ENCODE measurements at regions not wholly inside any gene's neighbourhood (a gene's known extent, or its start where the extent isn't known, plus 50 kb on each side); places are given as distances from the start of the nearest gene placed in this dataset.

DNA sequence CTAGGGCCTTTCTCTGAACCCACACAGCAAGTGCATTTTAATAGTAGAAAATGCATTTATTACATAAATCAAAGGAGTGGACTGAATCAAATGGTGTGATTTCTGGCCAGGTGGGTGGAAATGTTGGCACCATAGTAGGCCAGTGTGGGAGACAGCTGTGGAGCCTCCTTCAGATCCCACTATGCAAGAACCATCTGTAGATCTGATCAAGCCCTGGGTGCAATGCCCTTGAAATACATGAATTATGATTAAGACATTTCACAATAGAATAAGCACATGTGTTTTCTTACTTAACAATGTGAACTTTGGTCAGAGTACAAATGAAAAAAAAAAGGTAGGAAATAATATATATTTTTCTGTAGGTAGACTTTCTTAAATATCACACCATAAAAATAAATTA lies 204.3 kb downstream of the PCDH7 start:
- Histone ChIP-seq H3K4me3 (replicated peaks; ENCODE audit: low read depth, low read length) (no peak overlapping the region), H3K36me3 (ENCODE audit: control insufficient read depth, insufficient read depth, low read length) (no peaks in the 10 kb centered on the region), H3K27me3 (replicated peaks; ENCODE audit: control insufficient read depth, insufficient read depth, low read length) (no peaks in the 10 kb centered on the region)
- TF ChIP-seq CTCF (IDR thresholded peaks at IDR 0.05; ENCODE audit: insufficient read depth, low read length, poor library complexity, severe bottlenecking), result no peak
- no peak for DNase-seq (ENCODE audit: extremely low read depth, insufficient read length)

DNA sequence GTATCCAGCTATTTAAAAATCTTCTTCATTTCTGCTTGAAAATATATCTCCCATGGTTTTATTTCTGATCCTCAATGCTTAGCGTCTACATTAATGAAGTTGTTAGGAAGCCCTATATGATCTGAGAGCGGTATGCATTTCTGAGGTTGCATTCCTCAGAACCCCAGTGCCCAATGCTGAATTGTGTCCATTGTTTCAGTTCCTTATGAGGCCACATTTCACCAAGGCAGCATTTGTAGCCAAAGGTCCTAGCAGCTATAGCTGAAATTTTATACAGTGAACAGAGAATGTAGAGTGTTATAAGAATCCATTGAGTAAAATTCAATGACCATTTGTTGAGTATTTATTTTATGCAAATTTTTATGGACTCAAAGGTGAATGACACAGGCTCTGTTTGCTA lies 209.5 kb downstream of the PCDH7 start:
- Histone ChIP-seq H3K27me3 (replicated peaks; ENCODE audit: control insufficient read depth, insufficient read depth, low read length) (no peaks in the 10 kb centered on the region), H3K36me3 (ENCODE audit: control insufficient read depth, insufficient read depth, low read length) (no peaks in the 10 kb centered on the region), H3K4me3 (replicated peaks; ENCODE audit: low read depth, low read length) (no peak overlapping the region)
- no peak for DNase-seq (ENCODE audit: extremely low read depth, insufficient read length)
- no peak for TF ChIP-seq CTCF (IDR thresholded peaks at IDR 0.05; ENCODE audit: insufficient read depth, low read length, poor library complexity, severe bottlenecking)

DNA sequence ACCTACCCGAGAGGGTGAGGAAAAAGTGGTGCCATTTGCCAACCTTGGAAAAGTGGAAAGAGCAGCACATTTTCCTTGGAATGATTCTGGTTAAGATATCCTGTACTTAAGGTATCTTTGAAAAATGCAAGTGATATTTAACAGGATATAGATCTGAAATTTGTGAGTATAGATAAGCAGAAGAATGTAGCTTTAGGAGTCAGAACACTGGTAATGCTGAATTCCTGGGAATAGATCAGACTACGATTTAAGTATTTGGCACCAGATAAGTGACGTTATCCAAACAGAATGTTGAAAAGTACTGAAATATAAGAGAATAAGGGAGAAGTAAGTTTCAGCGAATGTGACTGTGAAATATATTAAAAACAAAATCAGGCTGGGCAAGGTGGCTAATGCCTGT lies 210.1 kb downstream of the PCDH7 start:
- Histone ChIP-seq H3K36me3 (ENCODE audit: control insufficient read depth, insufficient read depth, low read length) (no peaks in the 10 kb centered on the region), H3K27me3 (replicated peaks; ENCODE audit: control insufficient read depth, insufficient read depth, low read length) (no peaks in the 10 kb centered on the region), H3K4me3 (replicated peaks; ENCODE audit: low read depth, low read length) (no peak overlapping the region)
- no peak for TF ChIP-seq CTCF (IDR thresholded peaks at IDR 0.05; ENCODE audit: insufficient read depth, low read length, poor library complexity, severe bottlenecking)
- no peak for DNase-seq (ENCODE audit: extremely low read depth, insufficient read length)

- no peak overlapping the region for H3K4me3 ChIP-seq (replicated peaks; ENCODE audit: low read depth, low read length)
- no peak for TF ChIP-seq CTCF (IDR thresholded peaks at IDR 0.05; ENCODE audit: insufficient read depth, low read length, poor library complexity, severe bottlenecking)
These were observed 212.4 kb downstream of the PCDH7 start for GRCh38 chr4:30932581-30932980.

GRCh38 chr4:30939069-30939468 lies 218.9 kb downstream of the PCDH7 start:
- Histone ChIP-seq H3K27me3 (replicated peaks; ENCODE audit: control insufficient read depth, insufficient read depth, low read length) (no peaks in the 10 kb centered on the region), H3K36me3 (ENCODE audit: control insufficient read depth, insufficient read depth, low read length) (no peaks in the 10 kb centered on the region), H3K4me3 (replicated peaks; ENCODE audit: low read depth, low read length) (no peak overlapping the region)
- TF ChIP-seq CTCF (IDR thresholded peaks at IDR 0.05; ENCODE audit: insufficient read depth, low read length, poor library complexity, severe bottlenecking), result no peak
- no peak for DNase-seq (ENCODE audit: extremely low read depth, insufficient read length)

More at GRCh38 chr4:30932581-30932980, 212.4 kb downstream of the PCDH7 start:
- DNase-seq (ENCODE audit: extremely low read depth, insufficient read length), result no peak
- no peaks in the 10 kb centered on the region for H3K27me3 ChIP-seq (replicated peaks; ENCODE audit: control insufficient read depth, insufficient read depth, low read length)
- no peaks in the 10 kb centered on the region for H3K36me3 ChIP-seq (ENCODE audit: control insufficient read depth, insufficient read depth, low read length)

DNA sequence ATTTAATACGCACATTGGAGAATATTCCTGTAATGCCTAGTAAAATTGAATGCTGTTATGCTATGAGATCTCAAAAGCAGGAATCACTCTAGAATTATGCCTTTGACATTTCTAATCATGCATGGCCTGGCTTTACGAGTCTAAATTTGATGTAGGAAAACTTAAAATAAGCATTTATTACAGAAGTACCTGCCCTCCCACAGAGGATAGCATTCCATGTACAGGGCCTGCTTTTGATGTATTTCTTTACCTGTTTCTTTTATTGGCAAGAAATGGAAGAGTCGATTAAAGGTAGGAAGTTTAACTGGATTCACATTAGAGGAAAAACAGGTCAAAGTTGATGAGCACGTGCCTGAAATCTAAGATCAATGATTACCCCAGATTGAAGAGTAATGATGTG lies 219.5 kb downstream of the PCDH7 start:
- Histone ChIP-seq H3K27me3 (replicated peaks; ENCODE audit: control insufficient read depth, insufficient read depth, low read length) (no peaks in the 10 kb centered on the region), H3K4me3 (replicated peaks; ENCODE audit: low read depth, low read length) (no peak overlapping the region), H3K36me3 (ENCODE audit: control insufficient read depth, insufficient read depth, low read length) (no peaks in the 10 kb centered on the region)
- no peak for TF ChIP-seq CTCF (IDR thresholded peaks at IDR 0.05; ENCODE audit: insufficient read depth, low read length, poor library complexity, severe bottlenecking)
- no peak for DNase-seq (ENCODE audit: extremely low read depth, insufficient read length)
